HG03457 (cell line): ENCODE measurements at regions not wholly inside any gene's neighbourhood (a gene's known extent, or its start where the extent isn't known, plus 50 kb on each side); places are given as distances from the start of the nearest gene placed in this dataset.

ENCODE experiments used
- ATAC-seq: cut with Tn5 transposase; IDR thresholded peaks from one replicate; pipeline ENCODE4 v1.9.1; 2021; ENCODE audit warnings: moderate number of reproducible peaks; ENCODE audit not compliant: unreplicated experiment

GRCh38 chr2:61722800-61723199 lies 131.1 kb downstream of the FAM161A start:
- ATAC-seq, result no peak

DNA sequence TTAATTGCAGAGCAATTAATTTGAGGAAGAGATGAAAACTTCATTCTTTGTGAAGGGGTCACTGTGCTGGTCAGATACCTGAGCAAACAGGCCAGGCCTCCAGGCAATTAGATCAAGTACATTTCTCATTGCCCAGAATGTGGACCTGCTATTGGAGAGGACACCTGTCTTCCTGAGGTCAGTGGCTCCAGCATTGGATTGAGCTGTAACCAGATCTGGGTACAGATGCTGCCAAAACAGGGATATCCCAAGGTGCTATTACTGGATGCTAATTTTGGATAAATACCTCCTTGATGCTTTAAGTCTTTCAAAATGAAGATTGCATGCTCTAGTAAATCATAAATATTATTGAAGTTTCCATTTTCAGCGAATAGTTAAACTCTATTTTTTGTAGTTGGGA lies 131.5 kb downstream of the FAM161A start:
- no peak for ATAC-seq

- no peak for ATAC-seq
These were observed 132.5 kb downstream of the FAM161A start for GRCh38 chr2:61721382-61721781.

DNA sequence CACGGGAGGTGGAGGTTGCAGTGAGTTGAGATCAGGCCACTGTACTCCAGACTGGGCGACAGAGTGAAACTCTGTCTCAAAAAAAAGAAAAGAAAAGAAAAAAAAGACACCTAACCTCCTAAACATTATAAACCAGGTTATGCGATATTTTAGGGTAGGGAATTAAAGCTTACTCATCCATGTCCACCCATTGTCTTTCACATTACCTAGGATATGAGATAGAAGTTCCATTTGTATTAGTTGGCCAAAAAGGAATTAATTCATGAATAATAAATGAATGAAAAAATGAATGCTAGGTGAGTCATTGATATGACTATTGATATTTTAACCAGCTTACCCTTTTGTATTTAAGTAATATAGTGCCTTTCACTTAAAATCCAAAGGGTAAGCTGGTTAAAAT lies 132.9 kb downstream of the FAM161A start:
- ATAC-seq, result no peak

GRCh38 chr2:61718965-61719364 lies 134.9 kb downstream of the FAM161A start:
- ATAC-seq, result no peak

- no peak for ATAC-seq
These were observed 138.4 kb downstream of the FAM161A start for GRCh38 chr2:61715506-61715905.

DNA sequence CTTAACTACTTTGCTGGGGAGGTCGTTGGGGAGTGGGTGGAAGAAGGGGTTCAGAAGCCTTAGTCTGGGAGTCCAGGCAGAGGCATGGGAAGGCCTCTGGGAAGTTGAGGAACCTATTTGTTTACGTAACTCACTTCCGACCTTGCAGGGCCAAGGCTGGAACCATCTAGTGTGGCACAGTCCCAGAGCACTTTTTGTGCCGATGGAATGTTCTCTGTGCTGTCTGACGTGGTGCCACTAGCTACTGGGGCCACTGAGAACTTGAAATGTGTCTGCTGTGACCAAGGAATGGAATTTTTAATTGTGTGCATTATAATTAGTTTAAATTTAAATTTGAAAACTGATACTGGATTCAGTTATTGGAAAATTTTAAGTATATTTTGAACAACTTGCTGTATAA lies 139.7 kb downstream of the FAM161A start:
- ATAC-seq, result no peak

DNA sequence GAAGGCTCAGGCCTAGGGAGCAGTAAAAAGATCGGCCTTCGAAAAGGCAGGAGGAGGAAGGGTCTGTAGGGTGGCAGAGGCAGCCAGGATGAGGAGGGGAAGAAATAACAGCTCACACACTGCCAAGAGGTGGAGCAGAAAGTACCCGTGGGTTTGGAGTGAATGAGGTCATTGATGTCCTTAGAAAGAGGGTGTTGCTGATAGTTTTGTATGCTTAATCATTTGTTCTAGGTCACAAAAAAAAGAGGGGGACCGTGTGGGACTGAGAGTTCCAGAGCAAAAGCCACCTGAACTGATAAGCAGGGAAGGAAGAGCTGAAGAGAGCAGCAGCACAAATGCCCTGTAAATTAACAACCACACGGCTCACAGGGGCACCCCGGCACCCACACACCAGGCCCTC lies 140.4 kb downstream of the FAM161A start:
- ATAC-seq, result no peak

DNA sequence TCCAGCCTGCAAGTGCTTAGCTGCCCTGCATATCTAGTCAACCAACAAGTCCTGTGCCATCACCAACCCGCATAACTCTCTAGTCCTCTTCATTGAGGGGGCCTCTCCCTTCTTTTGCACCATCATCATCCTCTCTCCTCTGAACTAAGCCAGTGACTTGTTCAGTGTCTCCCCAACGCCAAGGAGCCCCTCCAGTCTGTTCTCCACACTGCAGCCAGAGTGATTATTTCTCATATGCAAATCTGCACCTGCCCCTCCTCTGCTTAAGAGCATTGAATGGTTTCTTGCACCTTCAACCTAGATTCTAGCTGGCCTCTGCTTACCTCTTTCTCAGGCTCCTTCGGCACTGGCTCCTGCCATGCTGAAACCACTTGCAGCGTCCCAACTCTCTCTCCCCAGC lies 141.8 kb downstream of the FAM161A start:
- ATAC-seq, result no peak

GRCh38 chr2:61710711-61711110 lies 143.1 kb downstream of the FAM161A start:
- ATAC-seq, result no peak

- ATAC-seq, result peak; percentile 97
These were observed 145.6 kb downstream of the FAM161A start for GRCh38 chr2:61707984-61708852.

DNA sequence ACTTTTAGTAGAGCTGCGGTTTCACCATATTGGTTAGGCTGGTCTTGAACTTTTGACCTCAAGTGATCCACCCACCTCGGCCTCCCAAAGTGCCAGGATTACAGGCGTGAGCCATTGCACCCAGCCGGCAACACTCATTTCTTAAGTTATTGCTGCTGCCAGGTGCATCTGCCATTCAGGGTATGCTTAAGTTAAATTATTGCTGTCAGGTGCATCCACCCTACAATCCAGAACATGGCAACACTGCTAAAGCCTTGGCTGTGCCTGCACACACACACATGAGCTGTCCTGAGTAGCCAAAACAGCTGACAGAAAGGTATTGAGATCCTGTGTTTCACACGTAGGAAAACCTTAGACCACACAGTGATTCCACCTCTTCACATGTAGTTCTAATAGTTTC lies 148.2 kb downstream of the FAM161A start:
- no peak for ATAC-seq

GRCh38 chr2:61704364-61704763 lies 149.5 kb downstream of the FAM161A start:
- no peak for ATAC-seq

GRCh38 chr2:61702088-61702467 lies 151.8 kb downstream of the FAM161A start:
- no peak for ATAC-seq

- no peak for ATAC-seq
These were observed 153.4 kb downstream of the FAM161A start for GRCh38 chr2:61700464-61700863.

GRCh38 chr2:61694312-61695274 lies 156.4 kb upstream of the XPO1 start:
- ATAC-seq, result peak; percentile 93

- ATAC-seq, result no peak
These were observed 155.6 kb upstream of the XPO1 start for GRCh38 chr2:61693744-61694143.

GRCh38 chr2:61690078-61690596 lies 152.0 kb upstream of the XPO1 start:
- ATAC-seq, result no peak

- ATAC-seq, result no peak
These were observed 151.4 kb upstream of the XPO1 start for GRCh38 chr2:61689568-61689967.

DNA sequence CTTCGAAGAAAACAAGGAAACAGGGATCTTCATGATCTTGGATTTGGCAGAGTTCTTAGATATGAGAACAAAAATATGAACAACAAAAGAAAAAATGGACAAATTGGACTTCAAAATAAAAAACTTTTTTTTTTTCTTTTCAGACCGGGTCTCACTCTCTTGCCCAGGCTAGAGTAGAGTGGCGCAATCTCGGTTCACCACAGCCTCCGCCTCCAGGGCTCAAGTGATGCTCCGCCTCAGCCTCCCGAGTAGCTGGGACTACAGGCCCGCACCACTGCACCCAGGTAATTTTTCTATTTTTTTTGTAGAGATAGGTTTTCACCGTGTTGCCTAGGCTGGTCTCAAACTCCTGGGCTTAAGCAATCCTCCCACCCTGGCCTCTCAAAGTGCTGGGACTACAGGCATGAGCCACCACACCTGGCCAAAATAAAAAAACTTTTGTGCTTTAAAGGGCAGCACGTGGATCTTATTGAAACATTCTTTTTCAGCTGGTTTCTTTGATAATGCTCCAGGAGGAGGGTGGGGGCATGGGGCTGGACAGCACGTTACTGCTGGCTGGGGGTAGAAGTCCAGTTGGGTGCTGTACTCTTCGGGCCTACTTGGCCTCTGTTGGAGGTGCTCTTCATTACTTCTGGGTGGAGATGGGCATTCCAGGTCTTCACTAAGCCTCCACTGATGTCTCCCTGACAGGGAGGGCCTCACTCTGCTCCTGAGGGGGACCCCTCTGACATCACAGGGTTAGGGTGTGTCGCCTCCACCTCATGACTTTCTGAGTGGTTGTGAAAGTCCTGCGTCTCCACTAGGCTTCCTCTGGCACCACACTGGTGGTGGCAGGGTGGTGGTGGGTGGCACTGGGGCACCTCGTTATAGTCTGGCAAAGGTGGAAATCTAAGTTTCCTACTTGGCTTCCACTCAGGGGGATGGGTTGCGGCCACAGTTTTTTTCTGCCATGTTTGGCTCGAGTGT lies 150.5 kb upstream of the XPO1 start:
- no peak for ATAC-seq
